ENCODE measurements at regions not wholly inside any gene's neighbourhood (a gene's known extent, or its start where the extent isn't known, plus 50 kb on each side); places are given as distances from the start of the nearest gene placed in this dataset.
A peak's percentile ranks its signal among the peaks of the same experiment; 100 is the strongest.

GRCh38 chr5:117236941-117237340, 662.3 kb upstream of the SEMA6A start:
- peaks cover 0 to 3% (median 0%) of the 10 kb centered on the region in 4 donors for H3K9me3 ChIP-seq (ENCODE audit: control insufficient read depth in 4 of 4, insufficient read depth in 3 of 4, low read length in 3 of 4)
- H3K27ac ChIP-seq (ENCODE audit: low read depth in 1 of 2, low read length in 1 of 2): no peak overlapping the region
- H3K4me1 ChIP-seq (ENCODE audit: control insufficient read depth in 5 of 5, insufficient read depth in 5 of 5, low read length in 5 of 5): peaks cover 0 to 4% (median 0%) of the 10 kb centered on the region in 5 donors
- H3K4me3 ChIP-seq: no peak overlapping the region
- DNase-seq (peak in 2 of 3 donors; percentile 6 to 28), ATAC-seq (ENCODE audit: insufficient read depth, low FRiP score) (no peak)
- 81 to 91% methylated on average over 3 of the region's 3 CpGs for WGBS, 2 donors
- H3K36me3 ChIP-seq (ENCODE audit: control insufficient read depth in 4 of 4, insufficient read depth in 4 of 4, low read length in 4 of 4): no peaks in the 10 kb centered on the region
- TF ChIP-seq, protein P1, sequence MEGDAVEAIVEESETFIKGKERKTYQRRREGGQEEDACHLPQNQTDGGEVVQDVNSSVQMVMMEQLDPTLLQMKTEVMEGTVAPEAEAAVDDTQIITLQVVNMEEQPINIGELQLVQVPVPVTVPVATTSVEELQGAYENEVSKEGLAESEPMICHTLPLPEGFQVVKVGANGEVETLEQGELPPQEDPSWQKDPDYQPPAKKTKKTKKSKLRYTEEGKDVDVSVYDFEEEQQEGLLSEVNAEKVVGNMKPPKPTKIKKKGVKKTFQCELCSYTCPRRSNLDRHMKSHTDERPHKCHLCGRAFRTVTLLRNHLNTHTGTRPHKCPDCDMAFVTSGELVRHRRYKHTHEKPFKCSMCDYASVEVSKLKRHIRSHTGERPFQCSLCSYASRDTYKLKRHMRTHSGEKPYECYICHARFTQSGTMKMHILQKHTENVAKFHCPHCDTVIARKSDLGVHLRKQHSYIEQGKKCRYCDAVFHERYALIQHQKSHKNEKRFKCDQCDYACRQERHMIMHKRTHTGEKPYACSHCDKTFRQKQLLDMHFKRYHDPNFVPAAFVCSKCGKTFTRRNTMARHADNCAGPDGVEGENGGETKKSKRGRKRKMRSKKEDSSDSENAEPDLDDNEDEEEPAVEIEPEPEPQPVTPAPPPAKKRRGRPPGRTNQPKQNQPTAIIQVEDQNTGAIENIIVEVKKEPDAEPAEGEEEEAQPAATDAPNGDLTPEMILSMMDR (IDR thresholded peaks at IDR 0.05; ENCODE audit: control extremely low read depth, extremely low read depth): no peak
- no peaks in the 10 kb centered on the region for H3K27me3 ChIP-seq (ENCODE audit: control insufficient read depth in 3 of 3, insufficient read depth in 3 of 3, low read length in 2 of 3)
- H3K9ac ChIP-seq (ENCODE audit: insufficient read depth in 1 of 2, low read length in 2 of 2): no peak overlapping the region

DNA sequence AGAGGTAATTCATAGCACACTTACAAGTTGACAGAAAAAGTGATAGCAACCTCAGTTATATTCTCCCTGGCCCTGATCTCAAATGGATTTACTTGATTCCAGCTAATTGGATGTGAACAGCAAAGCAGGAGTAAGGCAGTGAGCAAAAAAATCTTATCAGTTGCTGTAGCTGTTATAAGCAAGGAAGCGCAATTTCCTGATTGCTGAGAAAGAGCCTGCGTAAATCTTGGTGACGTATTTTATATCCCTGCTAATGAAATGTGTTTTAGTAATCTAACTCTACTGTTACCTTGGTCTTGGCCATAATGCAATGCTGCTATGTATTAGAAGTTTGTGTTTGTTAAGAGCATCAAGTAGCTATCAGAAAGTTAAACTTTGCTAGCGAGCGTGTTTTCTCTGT, 661.2 kb upstream of the SEMA6A start:
- TF ChIP-seq, protein P1 (IDR thresholded peaks at IDR 0.05; ENCODE audit: control extremely low read depth, extremely low read depth): no peak
- WGBS, 2 donors: 44 to 53% methylated on average over 5 of the region's 5 CpGs
- Histone ChIP-seq H3K4me3 (no peak overlapping the region), H3K27me3 (ENCODE audit: control insufficient read depth in 3 of 3, insufficient read depth in 3 of 3, low read length in 2 of 3) (no peaks in the 10 kb centered on the region), H3K36me3 (ENCODE audit: control insufficient read depth in 4 of 4, insufficient read depth in 4 of 4, low read length in 4 of 4) (no peaks in the 10 kb centered on the region), H3K27ac (ENCODE audit: low read depth in 1 of 2, low read length in 1 of 2) (peak overlapping the region in 1 of 2 donors; percentile 33), H3K9me3 (ENCODE audit: control insufficient read depth in 4 of 4, insufficient read depth in 3 of 4, low read length in 3 of 4) (no peaks in the 10 kb centered on the region), H3K4me1 (ENCODE audit: control insufficient read depth in 5 of 5, insufficient read depth in 5 of 5, low read length in 5 of 5) (peaks cover 0 to 4% (median 0%) of the 10 kb centered on the region in 5 donors), H3K9ac (ENCODE audit: insufficient read depth in 1 of 2, low read length in 2 of 2) (no peak overlapping the region)
- no peak for ATAC-seq (ENCODE audit: insufficient read depth, low FRiP score)
- DNase-seq: peak in 1 of 3 donors; percentile 14

DNA sequence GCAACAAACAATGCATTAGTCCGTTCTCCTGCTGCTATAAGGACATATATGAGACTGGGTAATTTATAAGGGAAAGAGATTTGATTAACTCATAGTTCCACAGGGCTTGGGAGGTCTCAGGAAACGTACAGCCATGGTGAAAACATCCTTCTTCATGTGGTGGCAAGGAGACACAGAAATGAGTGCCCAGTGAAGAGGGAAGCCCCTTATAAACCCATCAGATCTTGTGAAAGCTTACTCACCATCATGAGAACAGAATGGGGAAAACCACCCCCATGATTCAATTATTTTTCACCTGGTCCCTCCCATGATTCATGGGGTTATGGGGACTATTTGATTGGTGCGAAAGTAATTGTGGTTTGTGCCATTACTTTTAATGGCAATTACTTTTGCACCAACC, 655.8 kb upstream of the SEMA6A start:
- Histone ChIP-seq H3K36me3 (ENCODE audit: control insufficient read depth in 4 of 4, insufficient read depth in 4 of 4, low read length in 4 of 4) (no peaks in the 10 kb centered on the region), H3K9me3 (ENCODE audit: control insufficient read depth in 4 of 4, insufficient read depth in 3 of 4, low read length in 3 of 4) (no peaks in the 10 kb centered on the region), H3K27me3 (ENCODE audit: control insufficient read depth in 3 of 3, insufficient read depth in 3 of 3, low read length in 2 of 3) (no peaks in the 10 kb centered on the region), H3K27ac (ENCODE audit: low read depth in 1 of 2, low read length in 1 of 2) (no peak overlapping the region), H3K9ac (ENCODE audit: insufficient read depth in 1 of 2, low read length in 2 of 2) (no peak overlapping the region), H3K4me3 (no peak overlapping the region), H3K4me1 (ENCODE audit: control insufficient read depth in 5 of 5, insufficient read depth in 5 of 5, low read length in 5 of 5) (peaks cover 0 to under 1% (median 0%) of the 10 kb centered on the region in 5 donors)
- ATAC-seq (ENCODE audit: insufficient read depth, low FRiP score) (no peak), DNase-seq (no peak)
- WGBS, 2 donors: 86 to 90% methylated on average over 3 of the region's 3 CpGs
- TF ChIP-seq, protein P1 (IDR thresholded peaks at IDR 0.05; ENCODE audit: control extremely low read depth, extremely low read depth): no peak

DNA sequence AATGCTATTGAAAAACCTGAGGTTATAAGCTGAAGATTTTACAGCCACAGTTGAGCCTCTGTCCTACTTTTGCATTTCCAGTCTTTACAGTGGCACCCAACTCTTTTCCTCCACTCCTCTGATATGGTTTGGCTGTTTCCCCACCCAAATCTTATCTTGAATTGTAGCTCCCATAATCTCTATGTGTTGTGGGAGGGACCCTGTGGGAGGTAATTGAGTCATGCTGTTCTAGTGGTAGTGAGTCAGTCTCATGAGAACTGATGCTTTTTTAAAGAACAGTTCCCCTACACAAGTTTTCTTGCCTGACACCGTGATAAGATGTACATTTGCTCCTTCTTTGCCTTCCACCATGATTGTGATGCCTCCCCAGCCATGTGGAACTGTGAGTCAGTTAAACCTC, 646.1 kb upstream of the SEMA6A start:
- Histone ChIP-seq H3K4me1 (ENCODE audit: control insufficient read depth in 5 of 5, insufficient read depth in 5 of 5, low read length in 5 of 5) (no peaks in the 10 kb centered on the region), H3K36me3 (ENCODE audit: control insufficient read depth in 4 of 4, insufficient read depth in 4 of 4, low read length in 4 of 4) (no peaks in the 10 kb centered on the region), H3K27me3 (ENCODE audit: control insufficient read depth in 3 of 3, insufficient read depth in 3 of 3, low read length in 2 of 3) (no peaks in the 10 kb centered on the region), H3K9me3 (ENCODE audit: control insufficient read depth in 4 of 4, insufficient read depth in 3 of 4, low read length in 3 of 4) (no peaks in the 10 kb centered on the region), H3K27ac (ENCODE audit: low read depth in 1 of 2, low read length in 1 of 2) (no peak overlapping the region), H3K4me3 (no peak overlapping the region), H3K9ac (ENCODE audit: insufficient read depth in 1 of 2, low read length in 2 of 2) (no peak overlapping the region)
- DNase-seq: no peak
- TF ChIP-seq, protein P1 (IDR thresholded peaks at IDR 0.05; ENCODE audit: control extremely low read depth, extremely low read depth): no peak
- WGBS, 2 donors: 39 to 48% methylated on average over 1 of the region's 1 CpG
- no peak for ATAC-seq (ENCODE audit: insufficient read depth, low FRiP score)
